Mesodermal cell (in vitro differentiated cells): ENCODE measurements at regions not wholly inside any gene's neighbourhood (a gene's known extent, or its start where the extent isn't known, plus 50 kb on each side); places are given as distances from the start of the nearest gene placed in this dataset.

ENCODE experiments used
- H3K27ac ChIP-seq: 2 replicates; pipeline ENCODE4 v1.7.0; 2013; ENCODE audit warnings: mild to moderate bottlenecking, low read depth, low read length, moderate library complexity; ENCODE audit not compliant: severe bottlenecking
- H3K36me3 ChIP-seq: 2 replicates; pipeline ENCODE4 v1.7.1; 2013; ENCODE audit warnings: mild to moderate bottlenecking, low read length, moderate library complexity; ENCODE audit not compliant: control insufficient read depth, insufficient read depth
- H3K4me1 ChIP-seq: one replicate; pipeline ENCODE4 v1.7.1; 2013; ENCODE audit warnings: mild to moderate bottlenecking, low read length; ENCODE audit not compliant: insufficient read depth, control insufficient read depth, poor library complexity, severe bottlenecking
- H3K4me3 ChIP-seq: 2 replicates; pipeline ENCODE4 v1.7.0; 2013; ENCODE audit warnings: low read length, control low read depth, mild to moderate bottlenecking; ENCODE audit not compliant: insufficient read depth, poor library complexity, severe bottlenecking; ENCODE audit errors: extremely low read depth
- H3K9me3 ChIP-seq: 2 replicates; pipeline ENCODE4 v1.7.1; 2013; ENCODE audit warnings: mild to moderate bottlenecking, low read length, moderate library complexity; ENCODE audit not compliant: control insufficient read depth
- WGBS, 2 experiments: methylation state at CpG; one replicate each; pipeline ENCODE4 v1.1.5; 2013; ENCODE audit warnings: missing lambda C conversion rate in 2 of 2; ENCODE audit not compliant: insufficient coverage in 2 of 2; 5-methylcytosine and 5-hydroxymethylcytosine counted together

DNA sequence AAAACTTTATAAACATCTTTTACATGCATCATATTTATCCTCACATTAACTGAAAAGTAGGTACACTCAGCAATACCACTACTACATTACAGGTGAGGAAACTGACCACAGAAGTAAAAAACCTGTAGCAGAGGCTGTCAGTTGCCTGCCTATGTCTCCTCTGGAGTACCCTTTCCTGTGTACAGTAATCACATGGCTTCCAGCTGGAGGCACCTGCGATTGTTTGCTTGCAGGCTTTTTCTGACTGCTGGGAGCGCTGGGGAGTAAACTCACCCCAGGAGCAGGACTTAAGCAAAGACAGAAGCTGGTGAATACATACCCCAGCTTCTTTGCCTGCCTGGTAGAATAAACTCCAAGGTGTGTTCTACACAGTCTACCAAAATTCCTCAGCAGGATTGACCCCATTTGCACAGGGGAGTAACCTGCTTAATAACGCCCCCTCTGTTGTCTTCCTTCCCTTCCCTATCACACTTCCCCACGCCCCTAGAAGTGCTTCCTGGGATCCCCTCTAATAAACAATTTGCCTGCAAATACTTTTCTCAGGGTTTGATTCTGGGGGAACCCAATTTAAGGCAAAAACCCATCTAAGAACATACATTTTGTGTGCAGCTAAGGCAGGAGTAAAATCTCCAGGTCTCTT is 138.9 kb downstream of the PTH2R start:
- Histone ChIP-seq H3K4me1 (no peaks in the 10 kb centered on the region), H3K27ac (no peak overlapping the region)
- WGBS, 2 experiments: 71 to 95% methylated on average over 3 to 4 of the region's 4 CpGs

GRCh38 chr2:208546107-208546506 is 139.5 kb downstream of the PTH2R start:
- H3K4me1 ChIP-seq: no peaks in the 10 kb centered on the region
- no peak overlapping the region for H3K4me3 ChIP-seq
- H3K36me3 ChIP-seq: no peaks in the 10 kb centered on the region
- no peaks in the 10 kb centered on the region for H3K9me3 ChIP-seq
- no CpG with 5 or more reads among the region's 1 CpG for WGBS, 2 experiments
- H3K27ac ChIP-seq: no peak overlapping the region

More for the DNA sequence above, 138.9 kb downstream of the PTH2R start:
- Histone ChIP-seq H3K9me3 (no peaks in the 10 kb centered on the region), H3K4me3 (no peak overlapping the region), H3K36me3 (no peaks in the 10 kb centered on the region)

DNA sequence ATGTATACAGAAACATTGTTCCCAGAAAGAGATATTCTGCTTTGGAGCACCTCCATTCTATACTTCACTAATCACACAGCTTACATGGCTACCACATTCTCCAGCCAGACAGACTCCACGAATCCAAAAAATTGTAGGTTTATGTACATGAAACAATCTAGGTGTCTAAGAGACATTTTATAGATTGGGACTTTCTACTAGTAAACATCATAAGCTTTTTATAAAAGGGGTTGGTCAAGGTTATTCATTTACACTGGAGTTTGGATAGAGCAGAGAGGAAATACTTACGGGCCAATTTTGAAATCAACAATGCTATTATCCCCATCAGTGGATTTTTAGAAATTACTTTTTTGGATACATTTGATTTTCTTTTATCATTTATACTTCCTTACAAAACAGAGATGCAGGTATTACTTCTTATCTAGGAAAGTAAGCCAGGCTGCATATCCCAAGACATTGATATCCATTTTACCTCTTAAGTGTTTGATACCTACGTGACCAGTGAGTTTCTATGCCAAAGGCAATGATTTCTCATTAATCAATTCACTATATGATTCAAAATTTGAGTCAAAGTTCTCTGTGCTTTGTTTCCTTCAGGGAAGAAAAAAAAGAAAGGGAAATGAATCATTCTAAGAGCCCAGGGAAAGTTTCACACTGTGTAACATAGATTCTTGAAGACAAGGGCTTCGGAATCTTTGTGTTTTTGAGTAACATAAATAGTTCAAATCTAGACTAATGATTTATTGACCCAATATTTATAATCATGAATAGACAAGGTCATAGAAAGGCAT is 140.5 kb downstream of the PTH2R start:
- Histone ChIP-seq H3K36me3 (no peaks in the 10 kb centered on the region), H3K4me3 (no peak overlapping the region), H3K4me1 (no peaks in the 10 kb centered on the region), H3K9me3 (no peaks in the 10 kb centered on the region), H3K27ac (no peak overlapping the region)
- WGBS, 2 experiments: no CpG with 5 or more reads among the region's 4 CpGs

DNA sequence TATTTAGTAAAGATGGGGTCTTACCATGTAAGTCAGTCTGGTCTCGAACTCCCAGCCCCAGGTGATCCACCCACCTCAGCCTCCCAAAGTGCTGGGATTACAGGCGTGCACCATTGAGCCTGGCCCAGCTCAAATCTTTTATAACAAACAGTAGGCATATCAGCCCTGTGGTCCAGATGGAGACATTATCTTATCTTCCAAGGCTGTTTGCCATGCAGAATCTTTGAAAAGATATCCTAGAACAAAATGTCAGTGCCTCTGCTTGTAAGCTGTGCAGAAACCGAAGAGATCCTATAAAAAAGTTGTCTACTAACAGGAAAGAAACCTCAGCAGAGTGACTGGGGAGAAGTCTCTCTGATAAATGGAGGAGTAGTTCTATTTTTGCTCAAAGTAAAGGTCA is 142.1 kb downstream of the PTH2R start:
- H3K36me3 ChIP-seq: no peaks in the 10 kb centered on the region
- no peak overlapping the region for H3K27ac ChIP-seq
- WGBS, 2 experiments: 69 to 100% methylated on average over 2 of the region's 3 CpGs
- no peaks in the 10 kb centered on the region for H3K4me1 ChIP-seq
- no peaks in the 10 kb centered on the region for H3K9me3 ChIP-seq
- no peak overlapping the region for H3K4me3 ChIP-seq

GRCh38 chr2:208549546-208550158 is 143.1 kb downstream of the PTH2R start:
- no peaks in the 10 kb centered on the region for H3K4me1 ChIP-seq
- H3K9me3 ChIP-seq: no peaks in the 10 kb centered on the region
- no peak overlapping the region for H3K4me3 ChIP-seq
- H3K27ac ChIP-seq: no peak overlapping the region
- no peaks in the 10 kb centered on the region for H3K36me3 ChIP-seq
- no CpG with 5 or more reads among the region's 1 CpG for WGBS, 2 experiments

GRCh38 chr2:208552943-208553342 is 146.4 kb downstream of the PTH2R start:
- Histone ChIP-seq H3K4me3 (no peak overlapping the region), H3K27ac (no peak overlapping the region), H3K4me1 (no peaks in the 10 kb centered on the region), H3K36me3 (no peaks in the 10 kb centered on the region), H3K9me3 (no peaks in the 10 kb centered on the region)
- WGBS, 2 experiments: no CpG with 5 or more reads among the region's 1 CpG

GRCh38 chr2:208556983-208557484 is 150.4 kb downstream of the PTH2R start:
- Histone ChIP-seq H3K36me3 (no peaks in the 10 kb centered on the region), H3K9me3 (peaks cover 4% of the 10 kb centered on the region), H3K4me3 (no peak overlapping the region), H3K4me1 (no peaks in the 10 kb centered on the region), H3K27ac (no peak overlapping the region)
- 95 to 97% methylated on average over 2 to 3 of the region's 3 CpGs for WGBS, 2 experiments

- WGBS, 2 experiments: 85 to 95% methylated on average over 4 to 5 of the region's 8 CpGs
- Histone ChIP-seq H3K27ac (no peak overlapping the region), H3K4me3 (no peak overlapping the region), H3K4me1 (no peaks in the 10 kb centered on the region), H3K36me3 (no peaks in the 10 kb centered on the region), H3K9me3 (peaks cover 2% of the 10 kb centered on the region)
Measured at GRCh38 chr2:208565690-208566416, 159.3 kb downstream of the PTH2R start.

DNA sequence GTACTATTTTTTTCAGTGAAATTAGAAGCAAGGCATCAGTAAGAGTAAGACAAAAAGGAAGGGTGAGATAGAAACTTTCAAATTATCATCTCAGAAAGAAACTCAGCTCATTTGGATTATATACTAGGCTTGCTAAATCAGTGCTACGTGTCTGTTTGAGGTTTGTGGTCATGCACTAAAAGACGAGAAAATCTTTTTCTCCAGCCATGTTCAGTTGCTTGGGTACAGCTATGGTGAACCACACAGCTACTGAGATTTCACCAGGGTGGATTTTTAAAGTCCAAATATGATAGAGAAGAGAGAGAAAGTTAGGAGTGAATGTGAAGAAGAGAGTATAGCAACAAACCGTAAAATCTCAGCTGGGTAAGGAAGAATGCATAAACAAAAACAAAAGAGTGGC is 161.6 kb downstream of the PTH2R start:
- WGBS, 2 experiments: 91 to 100% methylated on average over 1 to 3 of the region's 3 CpGs
- Histone ChIP-seq H3K4me3 (no peak overlapping the region), H3K9me3 (no peaks in the 10 kb centered on the region), H3K27ac (no peak overlapping the region), H3K36me3 (no peaks in the 10 kb centered on the region), H3K4me1 (no peaks in the 10 kb centered on the region)

- 80 to 92% methylated on average over 1 to 2 of the region's 5 CpGs for WGBS, 2 experiments
- no peak overlapping the region for H3K4me3 ChIP-seq
- H3K27ac ChIP-seq: no peak overlapping the region
- no peaks in the 10 kb centered on the region for H3K36me3 ChIP-seq
- H3K4me1 ChIP-seq: no peaks in the 10 kb centered on the region
- no peaks in the 10 kb centered on the region for H3K9me3 ChIP-seq
Measured at GRCh38 chr2:208570066-208570465, 163.5 kb downstream of the PTH2R start.
